CD14-positive monocyte (primary cell): ENCODE measurements at regions not wholly inside any gene's neighbourhood (a gene's known extent, or its start where the extent isn't known, plus 50 kb on each side); places are given as distances from the start of the nearest gene placed in this dataset.

Experiments
- DNase-seq, 3 donors: peaks; one replicate each; pipeline ENCODE4 v3.0.0-alpha.2; 2011 to 2022
- H2AFZ ChIP-seq: 2 replicates; pipeline ENCODE4 v1.6.0; 2012; ENCODE audit warnings: mild to moderate bottlenecking, low read depth, low read length, inconsistent platforms; ENCODE audit not compliant: insufficient read depth, poor library complexity, severe bottlenecking
- H3K27ac ChIP-seq, 2 donors: 1 replicate in 1 of 2; 2 replicates in 1 of 2; pipeline ENCODE4 v1.5.1; 2012 to 2013; ENCODE audit warnings: low read length in 2 of 2, control low read depth in 1 of 2, inconsistent platforms in 1 of 2, low read depth in 1 of 2, mild to moderate bottlenecking in 1 of 2
- H3K27me3 ChIP-seq, 2 donors: one replicate each; pipeline versions ENCODE4 v1.6.0 to v1.6.1; 2011 to 2013; ENCODE audit warnings: low read length in 2 of 2; ENCODE audit not compliant: control insufficient read depth in 2 of 2, insufficient read depth in 2 of 2
- H3K36me3 ChIP-seq, 2 donors: replicated peaks in 1 of 2; 1 replicate in 1 of 2; 2 replicates in 1 of 2; pipeline versions ENCODE4 v1.5.1 to v1.6.1; 2012 to 2013; ENCODE audit warnings: low read length in 2 of 2, control low read depth in 1 of 2, inconsistent platforms in 1 of 2, mild to moderate bottlenecking in 1 of 2; ENCODE audit not compliant: insufficient read depth in 2 of 2, control insufficient read depth in 1 of 2
- H3K4me1 ChIP-seq, 2 donors: 1 replicate in 1 of 2; 2 replicates in 1 of 2; pipeline versions ENCODE4 v1.5.1 to v1.6.1; 2012 to 2013; ENCODE audit warnings: low read length in 2 of 2, control low read depth in 1 of 2, inconsistent platforms in 1 of 2, mild to moderate bottlenecking in 1 of 2, moderate library complexity in 1 of 2; ENCODE audit not compliant: insufficient read depth in 2 of 2, control insufficient read depth in 1 of 2
- H3K4me2 ChIP-seq: replicated peaks from 2 replicates; pipeline ENCODE3; 2012; ENCODE audit warnings: low read length, moderate library complexity, mild to moderate bottlenecking; ENCODE audit not compliant: poor library complexity, severe bottlenecking; ENCODE audit errors: extremely low read depth
- H3K4me3 ChIP-seq, 3 experiments: fragments of 200-600 bp in 1 of 3; sonication (generic) in 1 of 3; replicated peaks in 1 of 3; 1 replicate in 2 of 3; 2 replicates in 1 of 3; pipeline ENCODE4 v1.5.1; 2011 to 2013; ENCODE audit warnings: low read length in 3 of 3, mild to moderate bottlenecking in 3 of 3, control low read depth in 2 of 3, low read depth in 2 of 3, inconsistent platforms in 1 of 3, moderate library complexity in 1 of 3
- H3K79me2 ChIP-seq: 2 replicates; pipeline ENCODE4 v1.6.0; 2012; ENCODE audit warnings: mild to moderate bottlenecking, control low read depth, inconsistent platforms, low read length, moderate library complexity; ENCODE audit not compliant: insufficient read depth
- H3K9ac ChIP-seq: 2 replicates; pipeline ENCODE4 v1.6.0; 2017; ENCODE audit warnings: low read length, mild to moderate bottlenecking; ENCODE audit not compliant: insufficient read depth, poor library complexity, severe bottlenecking
- H3K9me3 ChIP-seq, 2 donors: replicated peaks in 1 of 2; 1 replicate in 1 of 2; 2 replicates in 1 of 2; pipeline versions ENCODE4 v1.5.1 to v1.6.1; 2012 to 2013; ENCODE audit warnings: low read length in 2 of 2, control low read depth in 1 of 2; ENCODE audit not compliant: control insufficient read depth in 1 of 2, insufficient read depth in 1 of 2
- H4K20me1 ChIP-seq: 2 replicates; pipeline ENCODE4 v1.6.0; 2012; ENCODE audit warnings: mild to moderate bottlenecking, low read length, control low read depth, moderate library complexity; ENCODE audit not compliant: insufficient read depth
- H3K27ac Mint-ChIP-seq, 7 donors: one replicate each; pipeline ENCODE4 v1.8.0; 2020; ENCODE audit warnings: mild to moderate bottlenecking in 7 of 7, mixed read lengths in 7 of 7, moderate library complexity in 6 of 7, inconsistent platforms in 2 of 7
- H3K27me3 Mint-ChIP-seq, 3 donors: one replicate each; pipeline ENCODE4 v1.8.0; 2021 to 2022; ENCODE audit warnings: low read depth in 3 of 3, mild to moderate bottlenecking in 3 of 3, mixed read lengths in 3 of 3, moderate library complexity in 3 of 3, inconsistent platforms in 1 of 3
- H3K36me3 Mint-ChIP-seq, 2 donors: one replicate each; pipeline ENCODE4 v1.8.0; 2020; ENCODE audit warnings: mixed read lengths in 2 of 2, inconsistent platforms in 1 of 2, mild to moderate bottlenecking in 1 of 2
- H3K4me1 Mint-ChIP-seq: one replicate; pipeline ENCODE4 v1.8.0; 2020; ENCODE audit warnings: mild to moderate bottlenecking, mixed read lengths
- H3K4me3 Mint-ChIP-seq, 2 donors: one replicate each; pipeline ENCODE4 v1.8.0; 2020; ENCODE audit warnings: mild to moderate bottlenecking in 2 of 2, mixed read lengths in 2 of 2, moderate library complexity in 1 of 2
- H3K9me3 Mint-ChIP-seq, 7 donors: one replicate each; pipeline ENCODE4 v1.8.0; 2020 to 2022; ENCODE audit warnings: mixed read lengths in 7 of 7, mild to moderate bottlenecking in 6 of 7, moderate library complexity in 6 of 7, inconsistent platforms in 2 of 7
- WGBS: methylation state at CpG from one replicate; pipeline ENCODE4 v1.1.5; 2013; ENCODE audit warnings: missing lambda C conversion rate; ENCODE audit not compliant: insufficient coverage; 5-methylcytosine and 5-hydroxymethylcytosine counted together
- intact Hi-C, 2 donors: fragments of 100-400 bp; cut with micrococcal nuclease; formaldehyde crosslinking; loops; one replicate each; pipeline versions ENCODE4 v1.15.0 to v1.15.1; 2023
- TF ChIP-seq, protein P1 (sequence below): fragments of 200-600 bp; IDR thresholded peaks from one replicate; pipeline ENCODE4 v1.8.0; 2022; ENCODE audit warnings: antibody characterized with exemption, mild to moderate bottlenecking

DNA sequence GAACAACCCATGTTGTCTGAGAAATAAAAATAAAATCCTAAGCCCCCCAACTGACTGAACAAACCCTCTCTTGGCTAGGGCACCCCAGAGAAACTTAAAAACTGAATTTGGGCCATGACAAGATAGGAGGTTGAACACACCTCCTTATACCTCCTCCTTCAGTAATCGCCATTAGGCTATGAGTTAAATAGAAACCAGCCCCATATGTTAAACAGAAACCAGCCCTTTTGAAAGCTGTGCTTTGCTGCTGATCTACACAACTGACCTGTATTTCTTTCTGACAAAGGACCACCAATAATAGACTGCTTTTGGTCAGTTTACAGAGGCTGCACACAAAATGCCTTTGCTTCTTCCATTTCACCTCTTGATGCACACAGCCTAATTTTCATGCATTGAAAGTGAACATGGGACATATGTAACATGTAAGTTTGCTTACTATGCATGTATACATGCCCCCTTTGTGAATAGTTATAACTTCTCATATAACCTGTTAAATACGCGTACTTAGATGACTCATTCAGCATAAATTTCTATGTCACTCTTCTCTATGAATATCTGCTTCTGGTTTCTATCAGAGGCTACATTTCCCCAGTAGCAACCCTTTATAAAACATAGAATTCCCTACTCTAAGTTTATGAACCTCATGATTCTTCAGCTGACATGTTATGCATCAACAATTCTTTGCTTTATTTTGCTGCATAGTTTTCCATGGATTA lies 462.9 kb downstream of the COL12A1 start:
- no peaks in the 10 kb centered on the region for H3K27me3 ChIP-seq
- no peaks in the 10 kb centered on the region for H3K9me3 ChIP-seq
- peaks cover 0 to 2% (median 0%) of the 10 kb centered on the region in 3 donors for H3K27me3 Mint-ChIP-seq
- intact Hi-C loops: no loop called here
- no peaks in the 10 kb centered on the region for H3K79me2 ChIP-seq
- H3K9ac ChIP-seq: no peak overlapping the region
- DNase-seq: no peak
- H2AFZ ChIP-seq: no peak overlapping the region
- TF ChIP-seq, protein P1, sequence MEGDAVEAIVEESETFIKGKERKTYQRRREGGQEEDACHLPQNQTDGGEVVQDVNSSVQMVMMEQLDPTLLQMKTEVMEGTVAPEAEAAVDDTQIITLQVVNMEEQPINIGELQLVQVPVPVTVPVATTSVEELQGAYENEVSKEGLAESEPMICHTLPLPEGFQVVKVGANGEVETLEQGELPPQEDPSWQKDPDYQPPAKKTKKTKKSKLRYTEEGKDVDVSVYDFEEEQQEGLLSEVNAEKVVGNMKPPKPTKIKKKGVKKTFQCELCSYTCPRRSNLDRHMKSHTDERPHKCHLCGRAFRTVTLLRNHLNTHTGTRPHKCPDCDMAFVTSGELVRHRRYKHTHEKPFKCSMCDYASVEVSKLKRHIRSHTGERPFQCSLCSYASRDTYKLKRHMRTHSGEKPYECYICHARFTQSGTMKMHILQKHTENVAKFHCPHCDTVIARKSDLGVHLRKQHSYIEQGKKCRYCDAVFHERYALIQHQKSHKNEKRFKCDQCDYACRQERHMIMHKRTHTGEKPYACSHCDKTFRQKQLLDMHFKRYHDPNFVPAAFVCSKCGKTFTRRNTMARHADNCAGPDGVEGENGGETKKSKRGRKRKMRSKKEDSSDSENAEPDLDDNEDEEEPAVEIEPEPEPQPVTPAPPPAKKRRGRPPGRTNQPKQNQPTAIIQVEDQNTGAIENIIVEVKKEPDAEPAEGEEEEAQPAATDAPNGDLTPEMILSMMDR: no peak
- H3K4me1 Mint-ChIP-seq: no peaks in the 10 kb centered on the region
- no peak overlapping the region for H3K4me2 ChIP-seq
- H3K9me3 Mint-ChIP-seq: no peaks in the 10 kb centered on the region
- H3K4me1 ChIP-seq: no peaks in the 10 kb centered on the region
- no peaks in the 10 kb centered on the region for H3K36me3 Mint-ChIP-seq
- no peak overlapping the region for H3K27ac ChIP-seq
- H3K4me3 Mint-ChIP-seq: no peak overlapping the region
- 87% methylated on average over 3 of the region's 3 CpGs for WGBS
- H3K27ac Mint-ChIP-seq: no peak overlapping the region
- no peak overlapping the region for H3K4me3 ChIP-seq
- no peaks in the 10 kb centered on the region for H4K20me1 ChIP-seq
- H3K36me3 ChIP-seq: no peaks in the 10 kb centered on the region

DNA sequence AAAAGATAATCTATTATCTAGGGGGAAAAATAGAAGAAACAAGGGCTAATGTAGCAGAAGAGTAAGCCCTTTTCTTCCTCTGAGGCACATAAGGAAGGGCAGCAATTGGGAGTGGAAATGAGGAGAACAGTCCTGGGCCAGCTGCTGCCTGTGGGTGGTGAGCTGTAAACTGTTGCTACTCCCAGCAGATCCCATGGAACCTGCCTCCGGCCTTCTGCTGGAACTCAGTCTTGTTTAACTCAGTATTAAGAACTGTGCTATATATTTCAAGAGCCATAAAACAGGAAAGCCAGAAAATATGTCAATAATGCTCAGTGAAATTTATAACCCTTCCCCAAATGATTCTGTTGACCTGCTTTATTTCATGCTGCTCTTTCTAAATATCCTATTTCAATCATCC lies 464.2 kb downstream of the COL12A1 start:
- TF ChIP-seq, protein P1: no peak
- no peak overlapping the region for H3K27ac Mint-ChIP-seq
- no peaks in the 10 kb centered on the region for H3K4me1 ChIP-seq
- no peak overlapping the region for H3K4me3 ChIP-seq
- H4K20me1 ChIP-seq: no peaks in the 10 kb centered on the region
- H3K4me3 Mint-ChIP-seq: no peak overlapping the region
- H3K36me3 ChIP-seq: no peaks in the 10 kb centered on the region
- no peak for DNase-seq
- no peaks in the 10 kb centered on the region for H3K36me3 Mint-ChIP-seq
- no peaks in the 10 kb centered on the region for H3K79me2 ChIP-seq
- H3K27ac ChIP-seq: no peak overlapping the region
- H3K4me2 ChIP-seq: no peak overlapping the region
- no peaks in the 10 kb centered on the region for H3K9me3 ChIP-seq
- H3K4me1 Mint-ChIP-seq: no peaks in the 10 kb centered on the region
- H3K27me3 ChIP-seq: no peaks in the 10 kb centered on the region
- WGBS: 80% methylated on average over 1 of the region's 1 CpG
- peaks cover 0 to 2% (median 0%) of the 10 kb centered on the region in 3 donors for H3K27me3 Mint-ChIP-seq
- intact Hi-C loops: no loop called here
- H2AFZ ChIP-seq: no peak overlapping the region
- H3K9me3 Mint-ChIP-seq: peaks cover 0 to 2% (median 0%) of the 10 kb centered on the region in 7 donors
- H3K9ac ChIP-seq: no peak overlapping the region
